WERI-Rb-1 (cell line): ENCODE measurements at regions not wholly inside any gene's neighbourhood (a gene's known extent, or its start where the extent isn't known, plus 50 kb on each side); places are given as distances from the start of the nearest gene placed in this dataset.

Source experiments
- DNase-seq: peaks from one replicate; pipeline ENCODE4 v3.0.0-alpha.2; 2020
- H3K27ac ChIP-seq: fragments of 250-450 bp; sonication (Bioruptor Pico); 2 replicates; pipeline ENCODE4 v1.5.1; 2020; ENCODE audit warnings: mild to moderate bottlenecking, moderate library complexity
- H3K27me3 ChIP-seq: fragments of 250-450 bp; sonication (Bioruptor Pico); 2 replicates; pipeline ENCODE4 v1.5.1; 2021; ENCODE audit warnings: mild to moderate bottlenecking, low read depth, moderate library complexity; ENCODE audit not compliant: insufficient read depth, severe bottlenecking
- H3K36me3 ChIP-seq: fragments of 250-450 bp; sonication (Bioruptor Pico); 2 replicates; pipeline ENCODE4 v1.5.1; 2020; ENCODE audit warnings: mild to moderate bottlenecking, moderate library complexity
- H3K4me3 ChIP-seq: 2 replicates; pipeline ENCODE4 v1.5.1; 2011; ENCODE audit warnings: low read depth, mild to moderate bottlenecking, control low read depth, low read length
- H3K9me3 ChIP-seq: fragments of 250-450 bp; sonication (Bioruptor Pico); 2 replicates; pipeline ENCODE4 v1.5.1; 2021; ENCODE audit warnings: mild to moderate bottlenecking, moderate library complexity; ENCODE audit not compliant: severe bottlenecking
- TF ChIP-seq, protein P1 (sequence below): IDR thresholded peaks from 2 replicates; pipeline ENCODE4 v1.5.1; 2011; ENCODE audit warnings: low read depth, mild to moderate bottlenecking, control low read depth, inconsistent platforms, low read length

DNA sequence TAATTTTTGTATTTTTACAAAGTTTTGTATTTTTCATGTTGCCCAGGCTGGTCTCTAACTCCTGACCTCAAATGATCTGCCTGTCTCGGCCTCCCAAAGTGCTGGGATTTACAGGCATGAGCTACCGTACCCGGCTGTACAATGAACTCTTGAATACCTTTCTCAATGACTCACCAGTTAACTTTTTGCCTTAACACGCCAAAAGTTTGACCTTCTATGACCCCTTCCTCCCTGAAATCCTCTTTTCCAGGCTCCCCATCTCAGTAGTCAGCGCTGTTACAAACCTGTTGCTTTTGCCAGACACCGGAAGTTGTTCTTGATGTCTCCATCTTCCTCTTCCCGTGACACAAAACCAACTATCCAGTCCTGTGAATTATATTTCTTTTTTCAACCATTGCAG, 158.1 kb upstream of the ASIC2 start:
- no peaks in the 10 kb centered on the region for H3K36me3 ChIP-seq
- no peak overlapping the region for H3K27ac ChIP-seq
- H3K4me3 ChIP-seq = no peak overlapping the region
- TF ChIP-seq, protein P1, sequence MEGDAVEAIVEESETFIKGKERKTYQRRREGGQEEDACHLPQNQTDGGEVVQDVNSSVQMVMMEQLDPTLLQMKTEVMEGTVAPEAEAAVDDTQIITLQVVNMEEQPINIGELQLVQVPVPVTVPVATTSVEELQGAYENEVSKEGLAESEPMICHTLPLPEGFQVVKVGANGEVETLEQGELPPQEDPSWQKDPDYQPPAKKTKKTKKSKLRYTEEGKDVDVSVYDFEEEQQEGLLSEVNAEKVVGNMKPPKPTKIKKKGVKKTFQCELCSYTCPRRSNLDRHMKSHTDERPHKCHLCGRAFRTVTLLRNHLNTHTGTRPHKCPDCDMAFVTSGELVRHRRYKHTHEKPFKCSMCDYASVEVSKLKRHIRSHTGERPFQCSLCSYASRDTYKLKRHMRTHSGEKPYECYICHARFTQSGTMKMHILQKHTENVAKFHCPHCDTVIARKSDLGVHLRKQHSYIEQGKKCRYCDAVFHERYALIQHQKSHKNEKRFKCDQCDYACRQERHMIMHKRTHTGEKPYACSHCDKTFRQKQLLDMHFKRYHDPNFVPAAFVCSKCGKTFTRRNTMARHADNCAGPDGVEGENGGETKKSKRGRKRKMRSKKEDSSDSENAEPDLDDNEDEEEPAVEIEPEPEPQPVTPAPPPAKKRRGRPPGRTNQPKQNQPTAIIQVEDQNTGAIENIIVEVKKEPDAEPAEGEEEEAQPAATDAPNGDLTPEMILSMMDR = no peak
- no peaks in the 10 kb centered on the region for H3K27me3 ChIP-seq
- H3K9me3 ChIP-seq = peaks cover 6% of the 10 kb centered on the region
- DNase-seq = no peak

DNA sequence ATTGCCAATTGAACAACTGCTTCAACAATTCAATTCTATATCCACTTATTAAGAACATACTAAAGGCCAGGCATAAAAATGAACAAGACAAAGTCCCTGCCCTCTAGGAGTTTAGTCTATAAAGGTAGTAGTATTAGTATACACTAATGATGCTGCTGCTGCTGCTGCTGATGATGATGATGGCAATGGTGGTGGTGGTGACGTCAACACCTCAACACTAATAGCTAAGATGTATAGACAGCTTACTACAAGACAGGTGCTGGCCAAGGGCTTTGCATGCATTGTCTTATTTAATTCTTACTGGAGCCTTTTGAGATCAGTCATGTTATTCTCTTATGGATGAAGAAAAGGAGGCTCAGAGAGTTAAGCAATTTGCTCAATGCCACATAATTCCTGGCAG, 164.4 kb upstream of the ASIC2 start:
- TF ChIP-seq, protein P1 = no peak
- no peak overlapping the region for H3K4me3 ChIP-seq
- no peaks in the 10 kb centered on the region for H3K27me3 ChIP-seq
- no peak for DNase-seq
- no peaks in the 10 kb centered on the region for H3K9me3 ChIP-seq
- no peaks in the 10 kb centered on the region for H3K36me3 ChIP-seq
- H3K27ac ChIP-seq = no peak overlapping the region

DNA sequence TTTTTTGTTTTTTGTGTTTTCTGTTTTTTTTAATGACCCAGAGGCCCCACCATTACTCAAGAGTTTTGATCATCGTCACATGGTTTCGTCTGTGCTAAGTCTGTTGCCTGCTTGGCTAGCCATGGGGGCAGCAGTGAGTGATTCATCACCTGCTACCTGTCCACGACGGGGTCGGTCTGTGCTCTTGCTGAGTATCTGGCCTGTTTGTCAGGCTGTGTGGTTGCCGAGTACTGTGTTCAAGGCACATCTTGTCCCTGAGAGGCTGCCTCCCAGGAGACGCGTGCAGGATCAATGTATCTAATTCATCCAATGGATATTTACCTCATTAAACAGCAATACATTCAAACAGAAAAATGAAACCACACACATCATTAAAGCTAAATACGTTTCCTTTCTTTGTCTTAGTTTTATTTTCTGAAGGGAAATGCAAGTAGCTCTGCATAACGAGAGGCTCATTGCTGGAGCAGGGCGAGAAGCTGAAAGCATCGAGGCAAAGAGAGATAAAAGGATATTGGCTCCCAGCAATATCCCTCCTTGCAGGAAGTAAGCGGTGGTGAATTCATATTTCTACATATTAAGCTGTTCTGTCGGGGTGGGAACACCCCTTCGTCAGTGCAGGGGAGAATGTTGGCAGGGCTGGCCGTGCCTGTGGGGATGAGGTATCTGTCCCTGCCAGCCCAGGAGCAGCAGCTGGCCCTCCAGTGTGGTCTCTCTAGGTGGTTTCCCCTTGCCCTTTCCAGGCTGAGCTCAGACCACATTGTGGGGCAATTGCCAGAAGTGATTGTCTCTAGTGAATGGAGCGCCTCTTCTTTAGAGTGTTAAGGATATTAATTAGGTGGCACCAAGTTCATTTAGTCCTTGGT, 166.2 kb upstream of the ASIC2 start:
- Histone ChIP-seq H3K4me3 (no peak overlapping the region), H3K36me3 (no peaks in the 10 kb centered on the region), H3K27ac (peak overlapping the region; percentile 58), H3K9me3 (no peaks in the 10 kb centered on the region), H3K27me3 (no peaks in the 10 kb centered on the region)
- peak; percentile 35 for DNase-seq
- TF ChIP-seq, protein P1 = peak; percentile 23; the same call in 1 of the 2 replicates

DNA sequence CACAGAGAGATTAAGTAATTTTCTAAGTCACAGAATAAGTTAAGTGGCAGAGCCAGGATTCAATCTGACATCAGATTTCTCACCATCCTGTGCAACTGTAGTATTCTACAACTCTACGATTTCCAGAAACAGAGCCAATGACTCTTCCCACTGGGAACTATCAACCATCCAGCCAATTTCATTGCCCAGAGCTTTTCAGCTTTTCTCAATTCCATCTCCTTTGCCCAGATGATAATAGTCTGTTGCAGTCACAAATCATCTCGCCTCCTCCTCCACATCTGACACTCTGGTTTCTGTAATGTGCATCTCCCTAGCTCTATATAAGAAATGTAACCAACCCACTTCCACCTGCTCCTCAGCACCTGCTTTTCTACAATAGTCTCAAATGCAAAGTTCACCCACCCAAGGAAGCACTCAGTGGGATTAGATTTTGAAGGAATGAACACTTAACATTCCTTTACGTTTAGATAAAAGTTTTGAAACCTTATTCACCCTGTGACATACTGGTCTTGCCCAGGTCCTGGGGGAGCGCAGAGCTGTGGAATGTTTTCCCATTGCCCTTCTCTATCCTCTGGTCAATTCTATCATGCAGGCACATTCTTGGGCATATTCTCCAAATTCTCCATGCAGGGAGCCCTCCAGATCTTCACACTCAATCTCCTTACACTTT, 167.8 kb upstream of the ASIC2 start:
- H3K4me3 ChIP-seq = no peak overlapping the region
- no peak overlapping the region for H3K27ac ChIP-seq
- TF ChIP-seq, protein P1 = no peak
- no peak for DNase-seq
- H3K27me3 ChIP-seq = no peaks in the 10 kb centered on the region
- H3K9me3 ChIP-seq = no peaks in the 10 kb centered on the region
- no peaks in the 10 kb centered on the region for H3K36me3 ChIP-seq

DNA sequence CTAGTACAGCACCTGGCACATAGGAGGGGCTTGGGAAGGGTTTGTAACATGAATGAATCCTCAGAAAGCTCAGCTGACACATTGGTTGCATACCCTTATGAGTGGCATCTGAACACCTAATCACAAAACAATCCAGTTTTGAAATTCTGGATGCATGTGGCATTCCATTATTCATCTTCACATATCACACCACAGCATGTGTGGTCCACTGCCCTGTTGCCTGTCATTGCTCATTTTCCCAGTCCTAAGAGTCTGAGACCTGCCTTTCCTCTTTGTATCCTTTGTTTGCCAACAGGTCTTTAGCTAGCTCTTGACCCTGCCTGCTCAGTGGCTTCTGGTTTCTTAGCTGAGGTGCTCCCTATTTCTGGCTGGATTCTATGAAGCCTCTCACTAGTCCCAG, 170.8 kb upstream of the ASIC2 start:
- no peaks in the 10 kb centered on the region for H3K36me3 ChIP-seq

More for the DNA sequence above, 170.8 kb upstream of the ASIC2 start:
- no peak overlapping the region for H3K4me3 ChIP-seq
- no peak overlapping the region for H3K27ac ChIP-seq
- no peaks in the 10 kb centered on the region for H3K27me3 ChIP-seq
- DNase-seq = no peak
- TF ChIP-seq, protein P1 = no peak
- H3K9me3 ChIP-seq = peaks cover 3% of the 10 kb centered on the region
